DMS 273 (cell line): ENCODE measurements at regions not wholly inside any gene's neighbourhood (a gene's known extent, or its start where the extent isn't known, plus 50 kb on each side); places are given as distances from the start of the nearest gene placed in this dataset.
"Not testable (repeated sequence)": the region's sequence is repeated elsewhere in the genome, so short reads cannot be mapped to it uniquely, and the experiment has no call there.

Source experiments
- DNase-seq: peaks from one replicate; lab custom pipeline; 2025; ENCODE audit not compliant: unreplicated experiment; lab: John Stamatoyannopoulos, UW

- no peak for DNase-seq
Measured at GRCh38 chr5:96110300-96110699, 148.6 kb upstream of the ELL2 start.

- DNase-seq = not testable (repeated sequence)
Measured at GRCh38 chr5:96108629-96109028, 147.0 kb upstream of the ELL2 start.

- not testable (repeated sequence) for DNase-seq
Measured at GRCh38 chr5:96103829-96104228, 142.2 kb upstream of the ELL2 start.

GRCh38 chr5:96101358-96102089 is 139.9 kb upstream of the ELL2 start:
- DNase-seq = no peak

- DNase-seq = not testable (repeated sequence)
Measured at GRCh38 chr5:96097488-96097887, 135.8 kb upstream of the ELL2 start.

- DNase-seq = no peak
Measured at GRCh38 chr5:96096724-96097123, 135.1 kb upstream of the ELL2 start.

- DNase-seq = no peak
Measured at GRCh38 chr5:96094904-96095303, 133.3 kb upstream of the ELL2 start.

- DNase-seq = no peak
Measured at GRCh38 chr5:96093890-96094381, 132.3 kb upstream of the ELL2 start.

GRCh38 chr5:96093340-96093739 is 131.7 kb upstream of the ELL2 start:
- DNase-seq = no peak

- no peak for DNase-seq
Measured at GRCh38 chr5:96091874-96092273, 130.2 kb upstream of the ELL2 start.

GRCh38 chr5:96090215-96090614 is 128.6 kb upstream of the ELL2 start:
- DNase-seq = no peak

- no peak for DNase-seq
Measured at GRCh38 chr5:96088706-96089498, 127.3 kb upstream of the ELL2 start.

- no peak for DNase-seq
Measured at GRCh38 chr5:96087939-96088338, 126.3 kb upstream of the ELL2 start.

- no peak for DNase-seq
Measured at GRCh38 chr5:96084874-96085506, 123.3 kb upstream of the ELL2 start.

- peak; percentile 11 for DNase-seq
Measured at GRCh38 chr5:96083361-96083881, 121.8 kb upstream of the ELL2 start.

- DNase-seq = peak; percentile 75
Measured at GRCh38 chr5:96081276-96081858, 119.7 kb upstream of the ELL2 start.

- no peak for DNase-seq
Measured at GRCh38 chr5:96080557-96080956, 118.9 kb upstream of the ELL2 start.

GRCh38 chr5:96079962-96080361 is 118.3 kb upstream of the ELL2 start:
- no peak for DNase-seq

GRCh38 chr5:96079075-96079474 is 117.4 kb upstream of the ELL2 start:
- DNase-seq = peak; percentile 16

GRCh38 chr5:96076451-96076850 is 114.8 kb upstream of the ELL2 start:
- peak; percentile 16 for DNase-seq
